Astrocyte of the spinal cord (primary cell): ENCODE measurements at regions not wholly inside any gene's neighbourhood (a gene's known extent, or its start where the extent isn't known, plus 50 kb on each side); places are given as distances from the start of the nearest gene placed in this dataset.
"Not testable (repeated sequence)": the region's sequence is repeated elsewhere in the genome, so short reads cannot be mapped to it uniquely, and the experiment has no call there.

ENCODE experiments used
- DNase-seq: peaks from one replicate; pipeline ENCODE4 v3.0.0; 2011; ENCODE audit warnings: low read depth, low spot score
- H3K4me3 ChIP-seq: 2 replicates; pipeline ENCODE4 v1.5.1; 2011; ENCODE audit warnings: low read depth, mild to moderate bottlenecking, low read length, moderate library complexity
- in situ Hi-C: cut with HindIII; loops from 2 replicates; pipeline ENCODE4 v1.10.0; 2017; ENCODE audit warnings: low sequenced_read_pairs
- TF ChIP-seq, protein P1 (sequence below): IDR thresholded peaks from 2 replicates; pipeline ENCODE4 v1.5.1; 2012; ENCODE audit warnings: low read depth, mild to moderate bottlenecking, low read length, inconsistent platforms

DNA sequence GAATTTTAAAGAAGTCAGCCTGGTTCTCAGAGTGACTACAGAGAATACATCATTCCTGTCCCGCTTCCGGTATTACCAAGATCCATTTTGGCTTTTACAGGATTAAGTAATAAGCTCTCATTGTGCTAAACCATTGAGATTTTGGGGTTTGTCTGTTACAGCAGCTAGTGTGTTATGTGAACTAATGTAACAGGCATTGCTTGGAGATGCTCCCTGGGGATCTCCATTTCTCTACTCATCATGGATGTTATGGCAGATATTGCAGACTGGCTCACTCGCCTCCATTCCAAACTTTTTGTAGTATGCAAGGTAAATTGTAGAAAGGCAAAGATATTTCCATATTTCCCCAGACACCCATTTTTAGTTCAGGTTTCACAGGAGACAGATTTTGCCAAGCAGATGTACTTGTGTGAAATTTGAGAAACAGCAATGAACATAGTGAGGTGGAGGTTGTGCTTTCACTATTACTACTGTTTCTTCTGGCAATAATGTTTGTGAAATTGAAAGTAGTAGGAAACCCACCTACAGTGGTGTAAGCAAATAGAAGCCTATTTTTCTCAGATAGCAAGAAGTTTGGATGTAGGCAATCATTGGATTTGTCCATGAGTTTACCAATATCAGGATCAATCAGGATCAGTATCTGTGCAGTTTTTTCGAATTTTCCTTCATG lies 177.1 kb upstream of the GALNT15 start:
- H3K4me3 ChIP-seq = no peak overlapping the region
- in situ Hi-C loops = no loop called here
- TF ChIP-seq, protein P1, sequence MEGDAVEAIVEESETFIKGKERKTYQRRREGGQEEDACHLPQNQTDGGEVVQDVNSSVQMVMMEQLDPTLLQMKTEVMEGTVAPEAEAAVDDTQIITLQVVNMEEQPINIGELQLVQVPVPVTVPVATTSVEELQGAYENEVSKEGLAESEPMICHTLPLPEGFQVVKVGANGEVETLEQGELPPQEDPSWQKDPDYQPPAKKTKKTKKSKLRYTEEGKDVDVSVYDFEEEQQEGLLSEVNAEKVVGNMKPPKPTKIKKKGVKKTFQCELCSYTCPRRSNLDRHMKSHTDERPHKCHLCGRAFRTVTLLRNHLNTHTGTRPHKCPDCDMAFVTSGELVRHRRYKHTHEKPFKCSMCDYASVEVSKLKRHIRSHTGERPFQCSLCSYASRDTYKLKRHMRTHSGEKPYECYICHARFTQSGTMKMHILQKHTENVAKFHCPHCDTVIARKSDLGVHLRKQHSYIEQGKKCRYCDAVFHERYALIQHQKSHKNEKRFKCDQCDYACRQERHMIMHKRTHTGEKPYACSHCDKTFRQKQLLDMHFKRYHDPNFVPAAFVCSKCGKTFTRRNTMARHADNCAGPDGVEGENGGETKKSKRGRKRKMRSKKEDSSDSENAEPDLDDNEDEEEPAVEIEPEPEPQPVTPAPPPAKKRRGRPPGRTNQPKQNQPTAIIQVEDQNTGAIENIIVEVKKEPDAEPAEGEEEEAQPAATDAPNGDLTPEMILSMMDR = no peak
- no peak for DNase-seq

DNA sequence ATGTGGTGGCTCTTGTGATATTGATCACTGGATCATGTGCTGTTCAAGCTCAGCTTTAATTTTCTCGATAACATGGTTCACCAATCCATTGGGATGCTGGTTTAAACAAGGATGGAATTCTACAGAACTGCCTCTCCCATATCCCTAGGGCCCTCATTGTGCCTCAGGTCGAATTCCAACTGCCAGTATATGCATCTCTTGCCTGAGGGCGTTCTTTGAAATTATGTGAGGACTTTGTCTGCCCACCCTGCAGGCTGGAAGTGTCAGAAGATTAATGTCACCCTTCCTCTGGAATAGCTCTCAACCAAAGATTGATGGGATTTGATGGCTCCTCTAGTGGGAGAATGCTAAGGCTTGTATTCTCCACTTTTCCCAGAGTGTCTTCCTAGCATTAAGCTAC lies 175.6 kb upstream of the GALNT15 start:
- in situ Hi-C loops = no loop called here
- TF ChIP-seq, protein P1 = no peak
- no peak for DNase-seq
- no peak overlapping the region for H3K4me3 ChIP-seq

DNA sequence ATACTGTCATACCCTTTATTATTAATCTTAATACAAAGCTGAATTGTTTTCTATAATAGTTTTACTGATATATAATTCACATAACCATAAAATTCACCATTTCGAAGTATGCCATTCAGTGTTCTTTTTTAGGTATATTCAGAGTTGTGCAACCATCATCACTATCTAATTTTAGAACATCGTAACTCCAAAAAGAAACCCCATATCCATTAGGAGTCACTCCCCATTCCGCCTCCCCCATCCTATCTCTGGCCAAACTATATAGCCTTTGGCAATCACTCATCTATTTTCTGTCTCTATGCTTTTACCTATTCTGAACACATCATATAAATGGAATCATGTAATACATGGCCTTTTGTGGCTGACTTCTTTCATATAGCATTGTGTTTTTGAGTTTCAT lies 169.7 kb upstream of the GALNT15 start:
- no peak for DNase-seq
- TF ChIP-seq, protein P1 = no peak
- no peak overlapping the region for H3K4me3 ChIP-seq
- in situ Hi-C loops = no loop called here

DNA sequence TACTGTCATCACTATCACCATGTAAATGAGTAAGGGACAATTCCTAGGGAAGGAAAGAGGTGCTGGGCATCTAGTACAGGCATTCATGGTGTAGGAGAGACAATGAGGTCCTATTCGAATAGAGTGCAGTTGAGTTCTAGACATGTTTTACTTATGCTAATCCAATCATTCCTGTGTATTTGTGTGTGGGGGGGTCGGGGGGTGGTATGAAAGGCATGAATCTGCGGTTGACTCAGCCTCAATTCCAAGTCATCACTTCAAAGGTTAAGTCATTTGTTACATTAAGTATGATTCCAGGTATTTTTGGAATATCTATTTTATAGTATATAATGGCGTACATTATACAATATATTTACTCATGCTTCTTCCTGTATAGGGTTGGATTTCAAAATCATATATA lies 163.1 kb upstream of the GALNT15 start:
- DNase-seq = no peak
- in situ Hi-C loops = no loop called here
- TF ChIP-seq, protein P1 = no peak
- no peak overlapping the region for H3K4me3 ChIP-seq

DNA sequence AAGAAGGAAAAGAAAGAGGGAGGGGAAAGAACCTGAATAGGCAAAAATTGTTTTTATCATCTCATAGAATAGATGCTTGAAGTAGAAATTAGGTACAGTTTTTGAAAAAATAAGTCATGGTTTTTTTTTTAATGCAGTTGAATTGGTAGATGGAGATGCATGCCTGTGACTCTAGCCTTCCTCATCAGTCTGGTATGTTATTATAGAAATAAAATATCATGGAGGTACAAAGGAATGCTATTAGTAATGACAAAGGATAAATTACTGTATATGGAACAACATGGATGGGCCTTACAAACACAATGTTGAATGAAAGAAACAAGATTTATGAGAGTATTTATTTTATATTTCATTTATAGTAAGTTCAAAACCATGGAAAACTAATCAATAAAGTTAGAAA lies 162.4 kb upstream of the GALNT15 start:
- in situ Hi-C loops = no loop called here
- TF ChIP-seq, protein P1 = no peak
- H3K4me3 ChIP-seq = no peak overlapping the region
- peak; percentile 69 for DNase-seq

DNA sequence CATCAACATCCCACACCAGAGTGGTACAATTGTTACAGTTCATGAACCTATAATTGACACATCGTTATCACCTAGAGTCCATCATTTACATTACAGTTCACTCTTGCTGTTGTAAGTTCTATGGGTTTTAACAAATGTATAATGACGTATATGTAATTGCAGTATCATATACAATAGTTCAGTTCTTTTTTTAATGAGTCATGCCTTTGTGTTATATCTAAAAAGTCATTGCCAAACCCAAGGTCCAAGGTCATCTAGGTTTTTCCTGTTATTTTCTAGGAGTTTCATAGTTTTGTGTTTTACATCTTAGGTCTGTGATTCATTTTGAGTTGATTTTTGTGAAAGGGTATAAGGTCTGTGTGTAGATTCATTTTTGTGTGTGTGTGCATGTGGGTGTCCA lies 160.9 kb upstream of the GALNT15 start:
- peak; percentile 48 for DNase-seq
- TF ChIP-seq, protein P1 = no peak
- in situ Hi-C loops = no loop called here
- H3K4me3 ChIP-seq = no peak overlapping the region

DNA sequence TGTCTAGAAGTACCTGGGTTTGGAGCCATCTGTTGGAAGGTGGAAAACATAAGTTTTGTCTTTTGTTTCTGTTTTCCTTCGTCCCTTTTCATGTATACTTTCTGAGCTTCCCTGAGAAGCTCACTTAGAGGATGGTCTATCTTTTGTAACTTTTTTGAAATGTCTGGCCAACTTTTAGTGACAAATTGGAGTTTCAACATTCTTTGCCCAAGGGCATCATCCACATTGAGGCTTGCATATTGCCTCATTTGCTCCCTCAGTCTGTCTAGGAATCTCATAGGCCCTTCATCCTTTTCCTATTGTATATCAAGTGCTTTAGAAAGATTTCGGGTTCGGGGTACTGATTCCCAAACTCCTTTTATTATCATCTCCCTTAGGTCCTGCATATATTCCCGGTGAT lies 152.7 kb upstream of the GALNT15 start:
- in situ Hi-C loops = not testable (repeated sequence)

DNA sequence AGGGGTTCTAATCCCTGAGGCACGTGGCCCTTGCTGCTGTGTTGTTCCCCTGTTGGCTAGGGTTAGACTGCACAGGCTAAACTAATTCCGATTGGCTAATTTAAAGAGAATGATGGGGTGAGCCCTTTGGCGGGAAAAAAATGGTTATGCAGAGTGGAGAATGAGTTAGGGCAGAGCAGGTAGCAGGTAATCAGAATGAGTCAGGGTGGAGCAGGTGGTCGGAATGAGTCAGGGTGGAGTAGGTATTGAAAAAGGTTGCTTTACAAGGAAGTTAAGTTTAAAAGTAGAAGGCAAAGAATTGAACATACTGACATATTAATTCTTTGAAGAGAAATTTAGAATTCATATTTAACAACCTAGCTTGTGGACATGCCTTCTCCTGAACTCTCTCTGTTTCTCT lies 150.6 kb upstream of the GALNT15 start:
- H3K4me3 ChIP-seq, in situ Hi-C loops, DNase-seq: not testable (repeated sequence)

More for the DNA sequence above, 152.7 kb upstream of the GALNT15 start:
- not testable (repeated sequence) for H3K4me3 ChIP-seq, DNase-seq
